HG02642 (cell line): ENCODE measurements at regions not wholly inside any gene's neighbourhood (a gene's known extent, or its start where the extent isn't known, plus 50 kb on each side); places are given as distances from the start of the nearest gene placed in this dataset.

Source experiments
- ATAC-seq: cut with Tn5 transposase; IDR thresholded peaks from one replicate; pipeline ENCODE4 v1.9.1; 2021; ENCODE audit warnings: mild to moderate bottlenecking; ENCODE audit not compliant: unreplicated experiment, poor library complexity

DNA sequence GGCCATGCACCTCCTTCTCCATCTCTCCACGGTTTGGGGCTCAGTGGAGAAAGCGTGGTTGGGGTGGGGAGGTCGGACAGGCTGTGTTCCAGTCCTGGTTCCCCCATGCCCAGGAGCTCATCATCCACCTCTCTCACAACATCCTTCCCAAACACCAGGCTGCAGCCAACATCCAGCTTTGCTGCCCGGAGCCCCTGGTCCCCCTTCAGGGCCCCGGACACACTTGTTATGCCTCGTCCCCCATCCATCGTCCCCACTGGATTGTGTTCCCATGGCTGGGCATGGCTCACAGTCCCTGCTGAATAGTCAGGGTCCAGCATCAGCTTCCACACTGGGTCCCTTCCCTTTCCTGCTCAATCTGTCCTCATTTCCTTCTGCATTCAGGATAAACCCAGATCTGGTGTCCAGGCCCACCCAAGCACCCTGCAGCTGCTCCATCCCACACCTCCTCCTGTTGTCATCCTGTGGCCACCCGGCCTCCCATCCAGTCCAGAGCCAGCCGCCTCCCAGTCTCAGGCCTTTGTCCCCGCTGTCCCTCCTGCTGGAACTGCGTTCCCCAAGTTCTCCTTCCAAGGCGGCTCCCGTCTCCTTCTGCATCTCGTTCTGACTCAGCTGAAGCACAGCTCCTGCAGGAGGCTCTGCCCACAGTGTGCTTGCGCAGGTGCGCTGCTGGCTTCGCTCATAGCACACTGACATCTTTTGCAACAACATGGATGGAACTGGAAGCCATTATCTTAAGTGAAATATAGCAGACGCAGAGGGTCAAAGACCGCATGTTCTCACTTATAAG lies 211.4 kb upstream of the RTL1 start:
- no peak for ATAC-seq

DNA sequence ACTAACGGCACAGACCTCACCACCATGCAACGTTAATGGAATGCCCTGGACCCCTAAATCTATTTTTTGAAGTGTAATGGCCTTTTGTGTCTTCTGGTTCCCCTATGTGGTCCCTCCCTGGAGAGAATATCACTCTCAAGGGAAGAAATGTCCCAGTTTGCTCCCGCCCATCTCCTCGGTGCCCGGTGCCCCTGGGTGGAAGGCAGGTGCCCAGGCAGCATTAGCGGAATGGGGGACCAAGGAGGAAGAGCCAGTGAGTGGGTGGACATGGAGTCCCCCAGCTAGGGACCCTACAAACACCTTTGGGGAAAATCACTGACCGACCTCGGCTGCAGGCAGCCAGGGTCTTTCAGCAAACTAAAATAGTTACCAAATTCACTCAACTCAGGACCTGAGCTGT lies 212.1 kb upstream of the RTL1 start:
- no peak for ATAC-seq

DNA sequence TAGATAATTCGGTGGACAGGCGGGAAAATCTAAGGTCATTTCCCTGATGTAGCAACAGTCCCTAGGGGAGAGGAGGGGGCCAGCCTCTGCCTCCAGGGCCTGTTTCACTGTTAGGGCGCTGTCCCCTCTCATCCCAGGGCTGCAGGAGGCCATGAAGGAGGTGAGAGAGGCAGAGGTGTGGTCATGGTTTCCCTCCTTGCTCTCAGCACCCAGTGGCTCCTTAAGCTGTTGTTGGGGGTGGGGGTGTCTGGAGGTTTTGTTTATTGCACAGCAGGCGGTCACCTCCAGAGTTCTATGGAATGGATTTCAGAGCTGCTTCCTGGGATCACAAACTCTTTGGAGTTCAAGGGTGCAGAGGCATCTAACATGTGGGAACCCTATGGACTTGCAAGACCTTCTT lies 212.5 kb upstream of the RTL1 start:
- ATAC-seq, result no peak

DNA sequence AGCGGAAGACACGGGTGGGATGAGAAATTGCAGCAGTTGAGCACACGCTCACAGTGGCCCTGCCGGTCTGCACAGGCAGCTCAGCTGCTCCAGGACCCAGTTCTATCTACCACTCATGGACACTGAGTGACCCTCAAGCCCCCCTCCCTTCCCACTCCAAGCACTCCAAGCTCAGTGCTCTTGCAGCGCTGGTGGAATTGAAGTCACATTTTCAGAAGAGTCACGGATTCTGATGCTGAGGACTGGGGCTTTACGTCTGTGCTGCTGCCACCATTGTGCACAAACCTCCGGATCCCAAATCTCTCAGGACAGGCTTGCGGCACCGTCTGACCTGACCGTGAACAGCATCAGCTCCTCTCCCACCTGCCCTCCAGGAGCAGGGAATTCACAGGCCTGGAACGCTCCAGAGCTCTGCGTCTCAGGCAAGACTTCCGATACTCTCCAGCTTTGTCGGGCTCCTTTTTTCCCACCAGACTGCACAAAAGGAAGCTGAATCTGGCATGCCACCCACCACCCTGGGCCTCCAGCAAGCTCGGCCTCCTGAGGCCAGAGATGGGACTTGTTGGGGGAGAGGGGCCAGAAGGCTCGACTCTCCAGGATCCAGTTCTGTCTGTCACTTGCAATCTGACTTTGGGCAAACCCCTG lies 213.1 kb upstream of the RTL1 start:
- ATAC-seq, result no peak

DNA sequence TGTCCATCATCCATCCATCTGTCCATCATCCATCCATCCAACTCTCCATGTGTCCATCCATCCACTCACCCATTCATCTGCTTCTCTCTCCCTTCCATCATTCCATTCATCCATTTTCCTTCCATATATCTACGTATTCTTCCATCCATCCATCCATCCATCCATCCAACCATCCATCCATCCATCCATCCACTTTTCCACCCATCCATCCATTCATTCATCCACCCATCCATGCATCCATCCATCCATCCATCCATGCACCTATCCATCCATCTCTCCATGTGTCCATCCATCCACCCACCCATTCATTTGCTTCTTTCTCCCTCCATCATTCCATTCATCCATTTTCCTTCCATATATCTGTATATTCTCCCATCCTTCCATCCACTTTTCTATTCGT lies 214.0 kb upstream of the RTL1 start:
- no peak for ATAC-seq

DNA sequence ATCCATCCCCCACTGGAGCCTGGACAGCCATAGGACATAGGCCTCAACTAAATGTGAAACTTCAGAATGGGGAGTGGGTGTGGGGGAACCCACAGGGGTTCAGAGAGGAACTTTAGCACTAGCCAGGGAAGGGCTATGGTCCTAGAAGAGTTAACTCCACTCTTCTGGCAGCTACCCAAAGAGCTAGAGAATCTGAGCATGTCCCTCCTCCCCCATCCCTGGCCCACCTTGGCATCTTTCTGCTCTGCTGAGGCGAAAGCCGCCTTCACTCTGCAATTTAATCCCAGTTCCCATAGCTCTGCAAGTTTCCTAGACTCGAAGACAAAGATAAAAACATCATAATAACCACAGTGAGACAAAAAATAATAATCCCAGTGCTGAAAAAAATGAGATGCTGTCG lies 214.7 kb upstream of the RTL1 start:
- ATAC-seq, result no peak

DNA sequence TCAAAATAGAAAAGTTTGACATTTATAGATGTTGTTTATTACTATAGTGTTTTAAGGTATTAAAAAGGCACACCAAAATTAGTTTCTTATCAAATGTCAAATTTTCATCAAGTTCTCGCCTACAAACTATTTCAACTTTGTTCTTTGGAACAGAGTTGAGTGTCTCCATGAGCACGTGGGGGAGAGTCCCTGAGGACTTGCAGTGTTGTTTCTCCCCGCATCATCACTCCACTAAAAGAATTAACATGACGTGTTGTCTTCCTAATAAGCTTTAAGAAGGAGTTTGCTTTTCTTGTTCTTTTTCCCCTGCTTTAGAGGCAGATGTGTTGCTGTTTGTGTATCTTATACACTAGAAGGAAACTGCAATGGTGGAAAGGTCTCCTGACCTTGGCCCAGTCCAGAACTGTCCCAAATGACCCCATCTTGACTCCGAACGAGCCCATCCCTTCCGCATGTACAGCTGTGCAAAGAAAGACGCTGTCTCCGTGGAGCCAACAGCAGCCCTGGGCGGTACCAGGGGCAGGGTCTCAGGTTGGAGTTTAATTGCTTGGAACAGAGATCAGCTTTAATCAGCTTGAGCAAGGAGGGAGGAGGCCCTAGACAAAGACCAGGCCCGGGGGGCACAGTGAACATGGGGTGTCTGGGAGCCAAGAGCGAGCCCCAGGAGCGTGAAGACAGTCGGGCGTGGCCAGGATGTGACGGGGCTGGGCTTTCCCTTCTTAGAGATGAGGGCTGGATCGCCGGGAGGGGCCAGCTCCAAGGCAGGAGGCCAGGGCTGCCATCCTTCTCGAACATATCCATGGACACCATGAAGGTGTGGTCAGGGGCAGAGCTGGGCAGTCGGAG lies 215.4 kb upstream of the RTL1 start:
- ATAC-seq, result no peak

DNA sequence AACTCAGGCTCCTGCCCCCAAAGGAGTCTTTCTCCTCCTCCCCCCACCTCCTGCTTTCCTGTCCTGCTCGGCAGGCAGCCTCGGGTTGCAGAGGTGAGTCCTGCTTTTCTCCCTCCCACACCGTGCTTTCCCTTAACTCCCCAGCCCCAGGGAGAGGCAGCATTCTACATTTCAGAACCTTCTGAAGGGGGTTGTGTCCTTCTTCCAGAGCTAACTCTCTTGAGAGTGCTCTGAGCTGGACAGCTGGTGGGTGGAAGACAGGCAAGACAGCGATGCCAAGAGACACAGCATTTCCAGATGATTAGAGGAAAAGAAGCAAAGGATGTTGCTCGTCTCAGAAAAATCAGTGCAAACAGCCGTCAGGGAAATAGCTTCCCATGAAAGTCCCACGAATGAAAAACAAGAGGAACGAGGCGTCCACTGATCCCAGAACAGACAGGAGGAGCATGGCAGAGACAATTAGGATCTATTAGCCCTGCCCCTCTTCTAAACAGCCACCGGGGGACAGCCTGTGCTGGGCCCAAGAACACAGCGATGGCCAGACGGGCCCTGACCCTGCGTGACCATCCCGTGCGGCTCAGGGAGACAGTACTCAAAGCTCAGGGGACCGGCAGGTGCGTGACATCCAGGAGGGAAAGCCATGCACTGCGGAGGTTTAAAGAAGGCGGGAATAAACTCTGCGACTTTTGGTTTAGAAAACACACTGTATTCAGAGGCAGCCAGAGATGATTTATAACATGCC lies 216.5 kb upstream of the RTL1 start:
- no peak for ATAC-seq

DNA sequence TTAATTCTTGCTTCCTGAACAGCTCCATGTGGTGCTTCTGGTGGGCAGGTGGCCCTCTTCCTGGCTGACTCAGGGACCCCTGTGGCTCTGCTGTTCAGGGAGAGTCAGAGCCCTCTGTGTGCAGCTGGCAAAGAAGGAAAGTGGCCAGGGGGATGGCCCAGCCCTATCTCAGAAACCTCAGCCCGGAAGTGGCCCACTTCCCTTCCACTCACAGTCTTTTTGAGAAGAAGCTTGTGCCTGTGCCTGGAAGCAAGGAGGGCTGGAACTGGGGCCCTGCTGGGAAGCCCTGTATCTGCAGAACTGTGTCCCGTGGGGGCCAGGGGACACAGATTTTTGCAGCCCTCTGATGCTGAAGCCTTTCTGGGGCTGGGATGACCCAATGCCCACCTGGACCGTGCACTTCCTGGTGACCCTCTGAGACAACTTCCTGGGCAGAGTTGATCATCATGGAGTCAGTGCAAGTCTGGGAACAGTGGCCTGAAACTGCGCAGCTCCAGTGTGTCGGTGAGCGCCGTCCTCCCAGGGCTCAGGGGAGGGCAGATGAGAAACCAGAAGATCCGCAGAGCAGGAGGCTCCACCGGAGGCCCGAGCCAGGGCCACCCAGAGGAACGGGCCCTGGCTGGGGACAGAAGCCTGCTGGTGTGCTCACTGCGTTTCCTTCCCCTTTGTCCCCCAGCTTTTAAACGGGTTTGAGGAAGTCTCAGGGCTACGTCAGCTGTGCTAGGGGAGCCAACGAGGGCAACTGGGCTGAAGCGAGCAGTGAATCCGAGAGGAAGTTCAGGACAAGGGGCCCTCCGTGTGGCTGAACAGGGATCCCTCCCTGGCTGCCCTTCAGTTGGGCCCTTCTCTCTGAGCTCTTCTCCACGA lies 217.4 kb upstream of the RTL1 start:
- no peak for ATAC-seq

DNA sequence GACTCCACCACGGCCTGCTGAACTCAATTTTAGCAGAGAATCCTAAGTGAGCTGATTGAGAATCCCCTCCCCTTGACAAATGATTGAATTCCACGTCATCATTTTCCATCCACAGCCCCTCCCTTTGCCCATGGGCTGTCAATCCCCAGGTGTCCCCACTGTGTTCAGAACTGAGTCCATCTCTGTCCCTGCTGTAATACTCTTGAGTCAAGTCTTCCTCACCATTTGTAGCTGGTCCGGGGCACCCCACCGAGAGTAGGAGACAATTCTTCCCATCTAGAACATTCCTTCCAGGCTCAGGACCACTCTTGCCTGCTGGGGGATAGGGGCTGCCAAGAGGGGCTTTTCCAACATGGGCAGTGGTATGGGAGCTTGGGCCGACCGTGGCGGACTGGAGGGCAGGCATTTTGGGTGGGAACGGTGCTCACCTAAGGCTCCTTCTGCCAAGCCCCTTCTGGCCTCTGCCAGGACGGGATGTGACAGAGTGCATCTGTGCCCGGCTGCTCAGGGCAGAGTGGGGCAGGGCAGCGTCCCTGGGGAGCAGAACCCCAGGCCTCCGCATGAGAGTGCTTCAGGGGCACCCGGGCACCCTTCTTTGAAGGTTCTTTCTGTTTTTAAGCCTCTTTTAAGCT lies 218.1 kb upstream of the RTL1 start:
- ATAC-seq, result no peak

DNA sequence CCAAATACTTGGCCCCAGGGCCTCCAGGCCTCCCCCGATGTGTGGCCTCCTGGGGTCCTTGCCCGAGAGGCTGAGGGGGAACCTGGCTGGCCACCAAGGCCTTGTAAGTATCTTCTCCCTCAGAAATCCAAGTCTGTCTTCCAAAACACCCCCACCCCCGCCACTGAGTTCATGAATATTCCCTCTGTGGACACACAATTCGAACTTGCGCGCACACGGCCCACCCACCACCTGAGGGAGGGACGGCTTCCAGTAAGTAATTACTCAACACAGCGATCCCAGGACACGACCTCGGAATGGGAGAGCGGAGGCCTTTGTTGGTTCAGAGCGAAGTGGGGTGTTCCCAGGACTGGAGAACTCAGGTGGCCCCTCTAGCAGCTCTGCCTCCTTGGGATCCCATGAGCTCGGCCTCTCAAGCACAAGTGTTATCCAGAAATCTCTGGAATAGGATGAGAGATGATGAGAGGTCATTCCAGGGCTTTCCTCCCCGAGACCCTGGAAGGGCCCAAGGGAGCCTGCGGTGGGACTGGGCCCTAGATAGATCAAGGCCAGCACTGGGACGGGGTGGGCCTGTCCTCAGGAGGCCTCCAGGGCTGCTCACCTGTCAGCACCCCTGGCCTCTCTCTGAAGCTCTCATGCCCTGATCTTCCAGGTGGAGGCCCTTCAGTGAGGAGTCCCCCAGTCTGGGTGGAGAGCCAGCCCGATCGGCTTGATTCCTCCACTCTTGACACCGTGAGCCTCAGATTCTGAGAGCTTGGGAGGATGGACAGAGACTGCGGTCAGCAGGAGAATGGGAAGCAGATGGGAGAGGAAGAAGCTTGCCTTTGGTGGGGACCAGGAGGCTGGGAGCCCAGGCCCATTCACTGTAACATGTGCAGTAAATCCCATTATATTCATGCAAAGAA lies 219.0 kb upstream of the RTL1 start:
- ATAC-seq, result no peak

DNA sequence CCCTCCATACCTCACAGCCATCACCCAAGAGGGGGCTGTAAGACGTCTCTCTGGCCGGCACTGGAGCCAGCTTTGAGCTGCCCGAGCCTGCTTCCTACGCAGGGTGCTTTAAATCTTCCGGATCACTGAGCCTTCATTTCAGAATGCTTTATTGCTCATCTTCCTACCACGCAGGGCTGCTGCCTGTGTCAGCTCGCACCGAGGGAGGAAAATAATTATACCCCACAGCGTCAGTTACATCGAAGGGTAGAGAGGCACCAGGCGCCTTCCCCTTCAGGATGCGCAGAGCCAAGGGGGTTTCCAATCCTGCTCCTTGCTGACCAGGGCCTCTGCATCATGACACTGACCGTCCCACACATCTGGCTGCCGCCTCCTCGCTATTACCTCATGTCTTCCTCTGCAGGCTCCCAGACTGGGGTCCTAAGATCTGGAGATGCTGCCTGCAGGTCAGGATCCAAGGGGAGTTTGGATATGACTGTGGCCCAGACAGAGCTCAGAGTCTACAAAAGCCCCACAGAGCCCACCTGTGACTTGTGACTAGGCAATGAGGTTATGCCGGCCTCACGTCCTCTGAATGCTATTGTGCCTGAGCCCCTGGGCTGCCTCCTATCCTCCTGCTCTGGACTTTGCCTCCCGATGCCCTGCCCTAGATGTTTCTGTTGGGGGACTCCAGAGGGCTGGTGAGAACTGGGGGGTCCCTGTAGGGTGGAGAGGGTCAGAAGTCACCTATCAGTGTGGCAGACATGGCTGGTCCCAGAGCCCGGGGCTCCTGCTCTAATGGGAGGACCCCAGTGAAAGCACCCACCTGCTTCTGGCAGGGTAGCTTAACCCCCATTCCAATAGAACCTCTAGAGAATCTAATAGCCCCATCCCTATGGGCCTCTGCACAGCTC lies 220.3 kb upstream of the RTL1 start:
- ATAC-seq, result no peak

DNA sequence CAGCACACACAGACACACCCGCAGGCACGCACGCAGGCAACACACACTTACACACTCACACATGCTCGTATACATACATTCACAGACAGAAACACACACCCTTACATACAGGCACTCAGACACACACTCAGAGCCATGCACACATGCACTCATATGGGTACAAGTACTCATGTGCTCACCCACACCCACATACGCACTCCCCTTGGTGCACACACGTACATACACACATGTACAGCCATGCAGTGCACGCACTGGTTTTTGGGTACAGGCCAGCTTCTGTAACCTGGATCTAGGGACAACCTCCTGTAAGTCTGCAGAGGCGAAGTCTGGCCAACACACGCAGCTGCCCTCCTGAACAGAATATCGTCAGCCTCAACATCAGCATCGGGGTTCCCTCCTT lies 221.3 kb upstream of the RTL1 start:
- no peak for ATAC-seq

DNA sequence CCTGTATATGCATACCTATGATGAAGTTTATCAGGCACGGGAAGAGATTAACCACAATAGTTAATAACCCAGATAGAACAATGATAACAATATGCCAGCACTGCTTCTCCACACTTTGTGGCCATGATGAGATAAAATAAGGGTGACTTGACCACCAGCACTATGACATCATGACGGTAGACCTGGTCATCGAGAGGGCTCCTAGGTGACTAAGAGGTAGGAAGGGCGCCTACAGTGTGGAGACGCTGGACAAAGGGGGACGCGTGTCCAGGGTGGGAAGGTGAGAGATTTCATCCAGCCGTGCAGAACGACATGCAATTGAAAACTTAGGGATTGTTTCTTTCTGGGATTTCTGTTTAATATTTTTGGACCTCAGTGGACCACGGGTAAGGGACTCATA lies 221.8 kb upstream of the RTL1 start:
- no peak for ATAC-seq

DNA sequence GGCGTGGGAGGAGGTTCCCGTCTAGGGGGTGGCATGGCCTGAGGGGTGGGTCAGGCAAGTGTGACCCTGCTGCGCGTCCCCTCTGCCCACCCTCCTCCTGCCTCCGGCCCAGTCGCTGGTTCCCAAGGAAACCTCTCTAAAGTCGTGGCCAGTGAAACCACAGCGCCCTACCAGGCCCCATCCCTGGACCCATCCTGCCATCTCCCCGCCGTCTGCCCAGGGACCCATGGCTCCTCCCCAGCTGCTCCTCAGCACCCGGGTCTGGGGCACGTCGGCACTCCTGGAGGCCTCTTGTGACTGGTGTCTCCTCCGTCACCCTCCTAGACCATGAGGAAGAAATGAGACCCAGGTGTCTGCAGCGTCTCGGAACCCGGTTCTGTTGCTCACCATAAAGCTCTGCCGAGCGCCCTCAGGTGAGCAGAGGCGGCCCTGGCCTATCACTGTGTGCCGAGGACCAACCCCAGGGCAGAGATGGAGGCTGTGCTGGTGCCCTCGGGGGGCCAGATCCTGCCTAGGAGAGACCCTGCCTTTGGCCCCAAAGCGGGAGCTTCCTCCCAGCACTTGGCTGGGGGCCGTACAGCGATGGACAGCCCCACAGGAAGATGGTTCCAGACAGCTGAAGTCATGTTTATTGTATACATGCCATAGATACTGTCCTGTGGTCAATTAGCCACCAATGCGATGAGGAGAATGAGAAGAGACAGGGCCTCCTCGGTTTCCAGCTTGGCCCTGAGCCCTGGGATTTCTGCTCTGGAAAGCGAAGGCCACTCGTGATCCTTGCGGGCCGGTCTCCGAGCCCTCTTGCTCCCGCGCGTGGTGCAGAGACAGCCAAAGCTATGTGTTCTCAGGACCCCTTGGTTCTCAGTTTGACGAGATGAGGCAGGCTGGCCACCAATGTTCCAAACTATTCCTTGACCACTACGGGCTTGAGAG lies 222.5 kb upstream of the RTL1 start:
- no peak for ATAC-seq

DNA sequence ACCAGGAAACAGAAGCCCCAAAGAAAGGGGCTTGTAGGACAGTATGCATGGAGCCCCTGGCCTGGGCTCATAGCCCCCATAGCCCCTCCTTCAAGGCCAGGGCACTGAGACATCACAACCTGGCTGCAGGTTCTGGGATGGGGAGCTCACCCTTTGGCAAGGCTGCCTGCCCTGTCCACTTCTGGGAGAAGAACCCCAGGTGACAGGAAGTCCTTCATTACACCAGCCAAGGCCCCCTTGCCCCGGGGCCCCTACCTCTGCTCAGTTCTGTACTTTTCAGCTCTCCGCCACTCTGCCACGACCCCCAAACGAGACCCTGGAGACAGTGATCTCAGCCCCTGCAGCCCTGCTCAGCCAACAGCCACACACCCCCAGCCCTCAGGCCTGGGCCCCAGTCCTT lies 223.2 kb upstream of the RTL1 start:
- ATAC-seq, result no peak
